ENCODE measurements at regions not wholly inside any gene's neighbourhood (a gene's known extent, or its start where the extent isn't known, plus 50 kb on each side); places are given as distances from the start of the nearest gene placed in this dataset.
A peak's percentile ranks its signal among the peaks of the same experiment; 100 is the strongest.

DNA sequence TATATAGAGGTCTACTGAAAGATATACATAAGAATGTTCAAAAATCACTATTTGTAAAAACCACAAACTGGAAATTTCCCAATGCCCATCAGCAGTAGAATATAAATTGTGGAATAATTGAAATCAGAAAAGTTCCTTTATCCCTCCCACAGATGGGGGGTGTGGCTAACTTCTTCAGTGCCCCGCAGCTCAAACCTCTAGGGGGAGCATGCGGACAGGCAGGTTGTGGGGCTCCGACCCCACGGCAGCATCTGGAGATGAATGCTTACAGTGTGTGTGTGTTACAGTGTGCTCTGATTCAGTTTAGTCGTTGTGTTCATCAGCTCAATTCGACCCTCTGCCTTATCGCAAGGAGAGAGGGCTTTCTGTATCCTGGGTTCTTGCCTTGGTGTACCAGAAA lies 262.1 kb upstream of the LRRC7 start:
- TF ChIP-seq, protein P1, sequence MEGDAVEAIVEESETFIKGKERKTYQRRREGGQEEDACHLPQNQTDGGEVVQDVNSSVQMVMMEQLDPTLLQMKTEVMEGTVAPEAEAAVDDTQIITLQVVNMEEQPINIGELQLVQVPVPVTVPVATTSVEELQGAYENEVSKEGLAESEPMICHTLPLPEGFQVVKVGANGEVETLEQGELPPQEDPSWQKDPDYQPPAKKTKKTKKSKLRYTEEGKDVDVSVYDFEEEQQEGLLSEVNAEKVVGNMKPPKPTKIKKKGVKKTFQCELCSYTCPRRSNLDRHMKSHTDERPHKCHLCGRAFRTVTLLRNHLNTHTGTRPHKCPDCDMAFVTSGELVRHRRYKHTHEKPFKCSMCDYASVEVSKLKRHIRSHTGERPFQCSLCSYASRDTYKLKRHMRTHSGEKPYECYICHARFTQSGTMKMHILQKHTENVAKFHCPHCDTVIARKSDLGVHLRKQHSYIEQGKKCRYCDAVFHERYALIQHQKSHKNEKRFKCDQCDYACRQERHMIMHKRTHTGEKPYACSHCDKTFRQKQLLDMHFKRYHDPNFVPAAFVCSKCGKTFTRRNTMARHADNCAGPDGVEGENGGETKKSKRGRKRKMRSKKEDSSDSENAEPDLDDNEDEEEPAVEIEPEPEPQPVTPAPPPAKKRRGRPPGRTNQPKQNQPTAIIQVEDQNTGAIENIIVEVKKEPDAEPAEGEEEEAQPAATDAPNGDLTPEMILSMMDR (IDR thresholded peaks at IDR 0.05) = peak; percentile 41
- no peak for TF ChIP-seq ZFX (IDR thresholded peaks at IDR 0.05; ENCODE audit: borderline replicate concordance)

Data from 22Rv1 (cell line).